Right renal pelvis (tissue), 4 donors: ENCODE measurements at regions not wholly inside any gene's neighbourhood (a gene's known extent, or its start where the extent isn't known, plus 50 kb on each side); places are given as distances from the start of the nearest gene placed in this dataset.

Source experiments
- DNase-seq, 4 donors: peaks; one replicate each; pipeline ENCODE4 v3.0.0-alpha.2; 2013; ENCODE audit warnings: low read depth in 4 of 4, low spot score in 3 of 4, missing footprints in 1 of 4

- no peak for DNase-seq
Observed at GRCh38 chr2:240309214-240309613, 126.2 kb upstream of the GPC1 start.

- DNase-seq: no peak
Observed at GRCh38 chr2:240310201-240310600, 125.3 kb upstream of the GPC1 start.

- DNase-seq: no peak
Observed at GRCh38 chr2:240310645-240311044, 124.8 kb upstream of the GPC1 start.

- DNase-seq: no peak
Observed at GRCh38 chr2:240311821-240312220, 123.6 kb upstream of the GPC1 start.

- DNase-seq: no peak
Observed at GRCh38 chr2:240319221-240319854, 116.1 kb upstream of the GPC1 start.

- no peak for DNase-seq
Observed at GRCh38 chr2:240319855-240320203, 115.6 kb upstream of the GPC1 start.

GRCh38 chr2:240320204-240320993 is 115.1 kb upstream of the GPC1 start:
- no peak for DNase-seq

GRCh38 chr2:240322231-240322955 is 113.1 kb upstream of the GPC1 start:
- DNase-seq: no peak

GRCh38 chr2:240322991-240323390 is 112.5 kb upstream of the GPC1 start:
- DNase-seq: no peak

- DNase-seq: no peak
Observed at GRCh38 chr2:240323601-240324291, 111.7 kb upstream of the GPC1 start.

- DNase-seq: no peak
Observed at GRCh38 chr2:240324312-240325015, 111.0 kb upstream of the GPC1 start.

GRCh38 chr2:240325016-240326007 is 110.2 kb upstream of the GPC1 start:
- no peak for DNase-seq

GRCh38 chr2:240326246-240326645 is 109.2 kb upstream of the GPC1 start:
- no peak for DNase-seq

GRCh38 chr2:240326886-240327285 is 108.6 kb upstream of the GPC1 start:
- DNase-seq: no peak

GRCh38 chr2:240327566-240327965 is 107.9 kb upstream of the GPC1 start:
- no peak for DNase-seq

- no peak for DNase-seq
Observed at GRCh38 chr2:240328526-240328925, 106.9 kb upstream of the GPC1 start.

- DNase-seq: no peak
Observed at GRCh38 chr2:240329116-240329665, 106.3 kb upstream of the GPC1 start.

- no peak for DNase-seq
Observed at GRCh38 chr2:240329778-240330177, 105.7 kb upstream of the GPC1 start.

- no peak for DNase-seq
Observed at GRCh38 chr2:240333985-240334384, 101.5 kb upstream of the GPC1 start.
